GM12872 (cell line): ENCODE measurements at regions not wholly inside any gene's neighbourhood (a gene's known extent, or its start where the extent isn't known, plus 50 kb on each side); places are given as distances from the start of the nearest gene placed in this dataset.

ENCODE experiments used
- TF ChIP-seq, protein P1 (sequence below): IDR thresholded peaks from 3 replicates; pipeline ENCODE4 v1.5.1; 2011; ENCODE audit warnings: low read depth, mild to moderate bottlenecking, low read length, moderate library complexity; ENCODE audit not compliant: insufficient read depth

DNA sequence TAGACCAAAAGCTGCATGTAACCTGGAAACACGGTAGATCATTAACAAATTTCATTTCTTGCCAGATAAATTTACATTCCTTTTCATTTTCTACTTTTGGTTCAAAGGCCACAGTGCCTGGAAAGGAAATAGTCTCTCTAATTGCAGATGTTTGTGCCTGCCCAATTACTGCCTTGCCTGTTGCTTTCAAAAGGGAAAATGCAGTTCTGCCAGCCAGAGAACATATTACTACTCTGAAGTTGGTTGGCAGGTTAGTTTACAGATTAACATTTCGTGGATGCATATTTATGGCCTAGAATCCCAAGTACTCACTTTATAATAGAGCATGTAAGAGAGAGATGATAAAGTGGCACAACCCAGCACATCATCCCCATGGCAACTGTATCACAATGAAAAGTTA lies 124.3 kb upstream of the LRRC3B start:
- TF ChIP-seq, protein P1, sequence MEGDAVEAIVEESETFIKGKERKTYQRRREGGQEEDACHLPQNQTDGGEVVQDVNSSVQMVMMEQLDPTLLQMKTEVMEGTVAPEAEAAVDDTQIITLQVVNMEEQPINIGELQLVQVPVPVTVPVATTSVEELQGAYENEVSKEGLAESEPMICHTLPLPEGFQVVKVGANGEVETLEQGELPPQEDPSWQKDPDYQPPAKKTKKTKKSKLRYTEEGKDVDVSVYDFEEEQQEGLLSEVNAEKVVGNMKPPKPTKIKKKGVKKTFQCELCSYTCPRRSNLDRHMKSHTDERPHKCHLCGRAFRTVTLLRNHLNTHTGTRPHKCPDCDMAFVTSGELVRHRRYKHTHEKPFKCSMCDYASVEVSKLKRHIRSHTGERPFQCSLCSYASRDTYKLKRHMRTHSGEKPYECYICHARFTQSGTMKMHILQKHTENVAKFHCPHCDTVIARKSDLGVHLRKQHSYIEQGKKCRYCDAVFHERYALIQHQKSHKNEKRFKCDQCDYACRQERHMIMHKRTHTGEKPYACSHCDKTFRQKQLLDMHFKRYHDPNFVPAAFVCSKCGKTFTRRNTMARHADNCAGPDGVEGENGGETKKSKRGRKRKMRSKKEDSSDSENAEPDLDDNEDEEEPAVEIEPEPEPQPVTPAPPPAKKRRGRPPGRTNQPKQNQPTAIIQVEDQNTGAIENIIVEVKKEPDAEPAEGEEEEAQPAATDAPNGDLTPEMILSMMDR: no peak

DNA sequence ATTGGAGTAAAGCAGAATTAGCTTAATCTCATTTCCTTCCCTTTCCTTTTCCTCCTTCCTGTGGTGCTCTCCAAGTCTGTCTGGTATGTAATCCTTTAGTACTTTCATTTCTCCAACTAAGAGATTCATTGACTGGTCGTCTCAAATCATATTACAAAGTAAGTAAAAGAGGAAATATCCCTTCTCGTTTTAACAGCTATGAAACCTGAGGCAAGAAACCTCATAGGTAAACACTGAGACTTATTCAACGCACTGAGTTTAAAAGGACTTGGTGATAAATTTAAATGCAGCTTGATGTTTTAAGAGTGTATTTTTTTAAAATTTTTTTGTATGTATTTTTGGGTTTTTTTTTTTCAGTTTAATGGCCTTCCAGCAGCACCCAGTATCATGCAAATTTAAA lies 117.2 kb upstream of the LRRC3B start:
- TF ChIP-seq, protein P1: no peak

DNA sequence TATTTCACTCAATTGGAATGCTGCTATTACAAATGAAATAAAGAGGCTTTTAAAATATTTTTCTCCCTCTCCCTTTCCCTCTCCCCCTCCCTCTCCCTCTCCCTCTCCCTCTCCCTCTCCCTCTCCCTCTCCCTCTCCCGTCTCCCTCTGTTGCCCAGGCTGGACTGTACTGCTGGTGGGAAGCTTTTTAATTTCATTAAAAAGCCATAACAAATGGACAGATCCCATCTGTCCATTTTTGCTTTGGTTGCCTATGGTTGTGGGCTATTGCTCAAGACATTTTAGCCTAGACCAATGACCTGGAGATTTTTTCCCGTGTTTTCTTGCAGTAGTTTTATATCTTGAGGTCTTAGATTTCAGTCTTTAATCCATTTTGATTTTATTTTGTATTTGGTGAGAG lies 107.2 kb upstream of the LRRC3B start:
- TF ChIP-seq, protein P1: no peak

DNA sequence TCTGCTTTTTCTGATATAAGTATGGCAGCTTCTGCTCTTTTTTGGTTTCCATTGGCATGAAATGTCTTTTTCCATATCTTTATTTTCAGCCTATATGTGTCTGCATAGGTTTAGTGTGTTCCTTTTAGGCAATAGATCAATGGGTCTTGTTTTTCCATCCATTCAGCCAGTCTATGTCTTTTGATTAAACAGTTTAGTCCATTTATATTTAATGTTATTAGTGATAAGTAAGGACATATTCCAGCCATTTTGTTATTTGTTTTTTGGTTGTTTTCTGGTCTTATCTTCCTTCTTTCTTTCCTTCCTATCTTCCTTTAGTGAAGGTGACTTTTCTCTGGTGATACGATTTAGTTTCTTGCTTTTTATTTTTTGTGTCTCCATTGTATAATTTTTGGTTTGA lies 101.3 kb upstream of the LRRC3B start:
- TF ChIP-seq, protein P1: no peak

DNA sequence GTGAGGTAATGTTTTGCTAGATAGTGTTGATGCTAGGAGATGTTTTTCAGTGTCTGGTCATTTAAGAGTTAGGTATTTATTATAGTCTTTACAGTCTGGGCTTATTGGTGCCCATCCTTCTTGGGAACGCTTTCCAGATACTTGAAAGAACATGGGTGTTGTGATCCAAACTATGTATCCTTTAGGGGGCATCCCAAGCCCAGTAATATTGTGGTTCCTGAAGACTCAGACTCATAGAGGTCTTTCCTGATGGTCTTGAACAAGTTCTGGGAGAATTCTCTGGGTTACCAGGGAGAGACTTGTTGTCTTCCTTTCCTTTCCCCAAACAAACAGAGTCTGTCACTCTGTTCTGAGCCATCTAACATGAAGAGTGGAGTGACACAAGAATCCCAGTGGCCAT lies 99.7 kb upstream of the LRRC3B start:
- TF ChIP-seq, protein P1: no peak

DNA sequence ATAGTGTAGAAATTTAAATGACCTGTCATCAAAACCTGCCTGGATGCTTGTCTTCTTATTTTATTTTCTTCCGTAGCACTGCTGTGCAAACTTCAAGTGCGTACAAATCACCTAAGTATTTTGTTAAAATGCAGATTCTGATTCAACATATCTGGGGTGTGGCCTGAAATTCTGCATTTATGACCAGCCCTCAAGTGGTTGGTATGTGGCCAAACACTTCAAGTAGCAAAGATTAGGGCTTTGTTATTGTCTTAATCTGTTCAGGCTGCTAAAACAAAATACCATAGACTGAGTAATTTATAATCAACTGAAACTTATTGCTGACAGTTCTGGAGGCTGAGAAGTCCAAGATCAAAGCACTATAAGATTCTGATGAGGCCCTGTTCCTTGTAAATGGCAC lies 97.6 kb upstream of the LRRC3B start:
- TF ChIP-seq, protein P1: no peak

DNA sequence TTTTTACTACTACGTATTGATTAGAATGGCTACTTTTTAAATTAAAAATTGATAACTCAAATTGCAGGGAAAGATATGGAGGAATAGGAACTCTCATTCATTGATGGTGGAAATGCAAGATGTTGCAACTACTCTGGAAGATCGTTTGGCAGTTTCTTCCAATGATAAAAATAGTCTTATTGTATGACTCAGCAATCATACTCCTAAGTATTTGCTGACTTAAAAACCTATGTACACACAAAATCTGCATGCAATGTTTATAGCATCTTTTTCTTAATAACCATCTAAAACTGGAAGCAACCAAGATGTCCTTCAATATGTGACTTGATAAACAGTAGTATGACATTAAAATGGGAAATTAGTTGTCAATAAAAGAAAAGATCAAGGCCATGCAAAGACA lies 87.4 kb upstream of the LRRC3B start:
- TF ChIP-seq, protein P1: no peak

DNA sequence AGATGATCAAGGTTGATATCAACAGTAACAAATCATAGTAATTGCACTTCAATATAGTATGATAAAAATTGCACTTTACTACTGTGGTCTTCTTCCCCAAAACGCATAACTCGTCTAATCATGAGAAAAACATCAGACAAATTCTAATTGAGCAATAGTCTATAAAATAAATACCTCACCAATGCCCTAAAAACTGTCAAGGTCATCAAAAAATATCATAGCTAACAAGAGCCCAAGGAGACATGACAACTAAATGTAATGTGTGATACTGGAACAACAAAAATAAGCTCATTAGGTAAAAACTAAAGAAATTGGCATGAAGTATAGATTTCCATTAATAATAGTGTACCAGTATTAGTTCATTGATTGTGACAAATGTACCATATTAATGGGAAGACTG lies 85.6 kb upstream of the LRRC3B start:
- TF ChIP-seq, protein P1: no peak
